HG03039 (cell line): ENCODE measurements at regions not wholly inside any gene's neighbourhood (a gene's known extent, or its start where the extent isn't known, plus 50 kb on each side); places are given as distances from the start of the nearest gene placed in this dataset.

Experiments
- ATAC-seq: cut with Tn5 transposase; IDR thresholded peaks from one replicate; pipeline ENCODE4 v1.9.1; 2021; ENCODE audit warnings: mild to moderate bottlenecking, moderate library complexity; ENCODE audit not compliant: unreplicated experiment

DNA sequence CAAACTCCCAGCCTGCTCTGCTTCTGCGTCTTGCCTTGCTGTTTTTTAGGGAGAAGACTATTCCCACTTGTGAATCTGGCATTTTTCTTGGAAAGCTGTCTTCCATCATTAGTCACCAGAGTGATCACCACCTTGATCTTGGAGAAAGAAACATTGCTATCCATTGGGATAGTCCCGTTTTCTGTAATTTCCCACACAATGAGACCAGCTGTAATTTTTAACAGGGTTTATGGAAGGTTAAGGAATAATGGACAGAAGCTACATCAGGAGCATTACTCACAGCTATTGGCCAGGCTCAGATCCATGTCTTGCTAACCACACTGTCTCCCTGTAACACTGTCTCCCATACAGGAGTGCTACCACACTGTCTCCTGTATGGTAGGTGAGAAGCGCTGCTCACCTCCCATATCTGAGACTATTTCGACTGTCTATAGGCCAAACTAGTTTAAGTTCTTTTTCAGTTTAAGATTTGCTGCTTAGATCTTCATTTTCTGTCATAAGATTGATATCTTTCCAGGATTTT is 523.0 kb downstream of the SPRY1 start:
- ATAC-seq, result no peak

DNA sequence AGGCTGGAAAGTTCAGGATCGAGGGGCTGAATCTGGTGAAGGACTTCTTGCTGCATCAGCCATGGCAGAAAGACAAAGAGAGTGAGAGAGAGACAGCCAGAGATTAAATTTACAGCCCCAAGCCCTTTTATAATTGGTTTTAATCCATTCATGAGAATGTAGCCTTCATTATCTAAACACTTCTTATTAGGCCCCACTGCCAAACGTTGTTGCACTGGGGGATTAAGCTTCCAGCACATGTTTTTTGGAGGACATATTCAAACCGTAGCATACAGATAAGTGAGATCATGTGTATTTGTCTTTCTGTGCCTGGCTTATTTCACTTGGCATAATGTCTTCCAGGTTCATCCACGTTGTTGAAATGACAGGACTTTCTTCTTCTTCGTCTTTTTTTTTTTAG is 524.7 kb downstream of the SPRY1 start:
- ATAC-seq, result no peak

DNA sequence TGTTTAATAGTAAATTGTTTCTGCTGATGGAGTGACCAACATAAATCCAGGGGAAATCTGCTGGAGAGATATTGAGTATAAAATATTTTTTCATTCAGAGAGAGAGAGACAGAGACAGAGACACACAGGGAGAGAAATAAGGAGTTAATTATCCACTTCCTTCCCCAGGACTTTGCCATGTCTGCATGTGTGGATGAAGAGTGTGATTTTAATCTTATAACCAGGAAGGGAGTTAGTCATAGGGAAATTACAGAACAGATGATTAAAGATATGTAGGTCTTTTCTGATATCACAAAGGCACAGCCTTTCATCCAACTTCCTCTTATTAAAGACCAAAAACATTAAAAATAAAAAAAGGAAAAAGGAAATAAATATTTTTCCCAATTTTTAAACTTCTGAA is 526.3 kb downstream of the SPRY1 start:
- no peak for ATAC-seq

DNA sequence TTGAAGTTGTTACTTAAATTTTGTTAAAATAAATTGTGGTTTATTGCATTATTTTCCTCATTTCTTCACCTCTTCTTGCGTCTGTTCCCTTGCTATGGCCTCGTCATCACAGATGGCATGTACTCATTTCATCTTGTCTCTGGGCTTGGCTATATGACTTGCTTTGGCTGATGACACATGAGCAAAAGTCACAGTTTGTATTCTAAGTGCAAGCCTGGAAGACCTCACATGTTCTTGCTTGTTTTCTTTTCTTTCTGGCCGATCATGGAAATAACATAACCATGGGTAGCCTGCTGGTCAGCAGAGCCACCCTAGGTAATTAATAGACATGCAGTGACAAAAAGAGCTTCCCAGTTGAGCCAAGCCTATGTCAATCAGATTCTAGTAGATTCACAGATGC is 527.9 kb downstream of the SPRY1 start:
- no peak for ATAC-seq

DNA sequence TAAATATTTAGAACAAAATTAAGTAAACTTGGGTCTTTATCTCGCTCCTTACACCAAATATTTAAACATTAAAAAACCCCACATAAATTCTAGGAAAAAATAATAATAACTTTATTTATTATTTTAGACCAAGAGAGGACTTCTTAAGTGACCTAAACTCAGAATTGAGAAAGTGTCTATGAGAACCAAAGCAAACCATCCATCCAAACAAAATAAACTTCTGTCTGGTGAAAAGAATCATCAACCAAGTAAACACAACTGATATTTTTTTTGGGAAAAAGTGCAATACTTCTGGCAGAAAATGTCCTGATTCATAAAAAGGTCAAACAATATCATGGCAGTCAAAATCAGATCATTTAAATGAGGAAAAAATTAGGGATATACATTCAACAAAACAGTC is 533.0 kb downstream of the SPRY1 start:
- no peak for ATAC-seq

DNA sequence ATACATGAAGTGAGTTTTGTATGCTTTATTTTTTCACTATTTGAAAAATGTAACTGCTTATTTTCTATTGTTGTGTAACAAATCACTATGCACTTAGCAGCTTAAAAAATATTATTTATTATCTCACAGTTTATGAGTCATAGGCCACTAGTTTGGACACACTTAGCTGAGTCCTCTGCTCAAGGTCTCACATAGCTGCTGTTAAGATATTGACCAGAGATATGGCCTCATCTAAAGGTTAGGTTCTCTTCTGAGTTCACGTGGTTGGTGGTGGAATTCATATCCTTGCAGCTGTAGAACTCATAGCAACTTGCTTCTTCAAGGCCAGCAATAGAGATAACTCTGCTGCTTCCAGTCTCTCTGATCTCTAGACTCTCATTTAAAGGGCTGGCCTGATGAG is 534.4 kb downstream of the SPRY1 start:
- ATAC-seq, result no peak

DNA sequence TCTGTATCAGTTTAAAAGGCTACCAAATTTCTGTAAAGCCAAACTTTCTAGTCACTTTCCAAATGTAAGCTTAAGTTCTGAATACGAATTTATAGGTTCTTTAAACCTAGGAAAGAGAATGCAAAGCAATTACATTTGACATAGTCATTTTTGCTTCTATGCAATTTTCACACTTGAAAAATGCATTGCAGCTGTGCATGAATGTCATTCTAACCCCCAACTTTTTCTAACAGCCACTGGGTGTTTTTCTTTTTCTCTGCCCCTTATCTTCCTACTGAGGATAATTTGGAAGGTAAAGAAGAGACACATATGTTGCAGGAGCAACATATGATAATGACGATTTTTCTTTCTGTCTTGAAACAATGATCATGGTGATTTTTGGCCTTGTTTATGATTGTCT is 537.5 kb downstream of the SPRY1 start:
- ATAC-seq, result no peak

DNA sequence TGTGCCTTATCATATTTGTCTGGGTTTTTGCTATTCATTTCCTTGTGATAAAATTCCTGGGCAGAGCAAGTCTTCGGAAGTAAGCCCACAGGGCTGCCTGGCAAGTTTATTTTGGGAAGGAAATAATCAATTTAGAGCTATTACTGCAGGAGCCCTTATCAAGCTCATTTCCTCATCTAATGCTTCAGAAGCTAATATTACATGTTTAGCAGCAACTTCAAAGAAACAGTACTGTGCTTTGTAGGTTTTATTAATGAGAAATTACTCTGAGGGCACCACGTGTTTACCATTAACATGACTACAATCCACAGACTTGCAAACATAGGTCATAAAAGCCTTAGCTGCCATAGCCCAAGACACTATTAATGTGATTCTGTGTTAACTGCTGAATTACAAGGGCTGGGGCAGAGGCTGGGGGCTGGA is 540.0 kb downstream of the SPRY1 start:
- no peak for ATAC-seq

DNA sequence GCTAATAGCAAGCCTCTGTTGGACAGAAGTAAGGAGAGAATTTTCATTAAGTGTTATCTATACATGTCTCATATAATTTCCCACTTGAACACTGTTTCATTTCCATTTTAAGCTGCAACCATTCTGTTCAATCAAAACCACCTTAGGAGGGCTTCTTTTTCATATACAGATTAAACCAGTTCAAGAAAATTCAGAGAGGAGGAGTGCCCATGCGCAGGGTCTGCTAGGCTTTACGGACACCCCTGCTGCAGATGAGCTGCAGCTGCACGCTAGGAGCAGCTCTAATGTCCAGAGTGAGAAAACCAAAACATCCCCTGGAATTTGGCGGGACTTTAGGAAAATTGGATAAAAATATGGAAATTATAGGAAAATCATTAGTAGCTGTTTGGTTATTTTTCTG is 541.0 kb downstream of the SPRY1 start:
- no peak for ATAC-seq

DNA sequence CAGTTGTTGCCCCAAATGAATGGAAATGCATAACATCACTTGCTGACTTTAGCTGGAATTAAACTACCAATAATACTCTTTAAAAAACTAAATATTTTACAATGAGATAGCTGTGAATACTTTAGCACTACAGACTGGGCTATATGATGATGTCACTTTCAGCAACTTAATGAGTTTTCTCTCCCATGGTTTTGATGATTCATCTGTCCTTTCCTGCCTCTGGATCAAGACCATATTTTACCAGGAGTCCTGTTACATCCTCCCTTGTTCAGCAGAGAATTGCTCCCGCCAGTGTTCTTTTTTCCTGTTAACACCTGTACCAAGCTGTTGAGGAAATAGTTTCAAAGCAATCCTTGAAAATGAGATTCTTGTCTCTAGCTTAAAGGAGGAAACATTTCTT is 543.0 kb downstream of the SPRY1 start:
- ATAC-seq, result no peak

DNA sequence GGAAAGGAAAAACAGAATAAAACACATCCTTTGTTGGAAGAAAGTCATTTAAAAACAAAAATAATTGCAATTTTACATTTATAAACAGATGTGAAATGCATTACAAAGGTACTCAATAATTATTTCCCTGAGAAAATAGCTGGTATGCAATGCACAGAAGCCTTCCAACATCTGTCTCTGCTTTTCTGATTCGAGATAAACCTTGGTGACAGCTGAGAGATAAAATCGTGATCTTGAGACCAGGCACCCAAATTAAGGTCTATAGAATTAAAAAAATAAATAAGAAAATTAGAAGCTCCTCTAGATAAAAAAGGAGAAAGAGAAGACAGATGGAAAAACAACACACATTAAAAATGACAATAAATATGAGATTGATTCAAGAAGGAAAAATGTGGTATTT is 544.0 kb downstream of the SPRY1 start:
- no peak for ATAC-seq

DNA sequence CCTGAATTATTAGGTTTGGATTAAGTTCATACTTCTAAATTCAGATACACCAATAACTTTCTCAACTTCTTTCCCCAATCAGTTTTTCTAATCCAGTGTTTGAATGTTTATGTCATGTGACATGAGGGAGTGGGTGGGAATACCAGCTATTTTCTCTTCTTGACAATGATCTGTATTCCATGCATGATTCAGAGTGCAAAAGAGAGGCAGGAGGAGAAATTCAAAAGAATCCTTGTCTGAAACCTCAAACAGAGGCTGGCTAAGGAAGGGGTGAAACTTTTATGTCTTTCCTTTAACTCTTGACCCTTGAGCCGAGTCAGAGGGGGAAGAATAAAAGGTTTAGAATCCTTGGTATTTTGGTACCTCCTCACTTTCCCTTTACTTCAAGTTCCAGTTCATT is 544.7 kb downstream of the SPRY1 start:
- no peak for ATAC-seq

DNA sequence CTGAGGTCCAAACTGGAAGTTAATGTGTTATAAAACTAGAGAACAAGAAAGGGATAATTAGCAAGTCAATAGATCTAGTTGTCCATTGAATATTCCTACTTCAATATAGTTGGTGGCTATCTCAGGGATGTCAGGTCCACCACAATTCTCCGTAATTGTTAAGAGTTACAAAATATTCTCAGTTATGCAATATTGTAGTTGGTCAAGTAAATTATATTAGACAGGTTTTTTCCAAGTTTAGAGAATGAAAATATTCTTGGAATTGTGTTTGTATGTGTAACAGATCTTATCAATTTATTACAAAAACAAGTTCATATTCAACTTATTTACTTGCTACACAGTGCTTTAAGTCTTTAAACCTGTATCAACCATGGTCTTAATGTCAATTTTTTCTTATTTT is 547.4 kb downstream of the SPRY1 start:
- ATAC-seq, result no peak

DNA sequence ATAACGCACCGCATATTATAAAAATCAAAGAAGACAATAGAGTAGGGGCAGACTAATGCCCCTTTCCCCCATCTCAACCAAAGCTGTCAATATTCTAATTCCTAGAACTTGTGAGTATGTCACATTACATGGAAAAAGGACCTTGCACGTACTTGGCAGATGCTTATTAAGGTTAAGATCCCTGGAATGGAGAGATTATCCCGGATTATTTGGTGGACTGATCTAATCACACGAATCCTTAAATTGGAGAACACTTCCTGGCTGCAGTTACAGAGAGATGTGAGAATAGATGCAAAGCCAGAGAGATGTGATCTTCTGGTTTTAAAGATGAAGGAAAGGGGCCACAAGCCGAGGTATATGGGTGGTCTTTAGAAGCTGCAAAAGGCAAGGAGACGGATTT is 548.7 kb downstream of the SPRY1 start:
- no peak for ATAC-seq

DNA sequence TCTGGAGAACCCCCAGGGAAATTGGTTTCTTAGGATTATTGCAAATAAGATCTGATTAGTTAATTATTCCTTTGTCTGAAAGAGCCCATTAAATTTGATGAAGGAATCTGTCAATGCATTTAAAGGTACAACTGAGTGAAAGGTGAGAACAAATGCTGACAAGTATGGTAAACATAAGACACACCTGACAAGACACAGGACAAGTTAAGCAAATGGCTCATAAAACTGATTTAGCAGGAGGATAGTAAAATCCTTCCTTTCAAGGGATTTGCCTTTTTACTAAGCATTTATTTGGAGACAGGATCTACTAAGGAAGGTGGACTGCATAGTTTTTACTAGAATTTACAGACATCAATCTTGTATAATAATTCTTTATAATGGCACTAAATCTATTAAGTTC is 553.9 kb downstream of the SPRY1 start:
- ATAC-seq, result no peak

DNA sequence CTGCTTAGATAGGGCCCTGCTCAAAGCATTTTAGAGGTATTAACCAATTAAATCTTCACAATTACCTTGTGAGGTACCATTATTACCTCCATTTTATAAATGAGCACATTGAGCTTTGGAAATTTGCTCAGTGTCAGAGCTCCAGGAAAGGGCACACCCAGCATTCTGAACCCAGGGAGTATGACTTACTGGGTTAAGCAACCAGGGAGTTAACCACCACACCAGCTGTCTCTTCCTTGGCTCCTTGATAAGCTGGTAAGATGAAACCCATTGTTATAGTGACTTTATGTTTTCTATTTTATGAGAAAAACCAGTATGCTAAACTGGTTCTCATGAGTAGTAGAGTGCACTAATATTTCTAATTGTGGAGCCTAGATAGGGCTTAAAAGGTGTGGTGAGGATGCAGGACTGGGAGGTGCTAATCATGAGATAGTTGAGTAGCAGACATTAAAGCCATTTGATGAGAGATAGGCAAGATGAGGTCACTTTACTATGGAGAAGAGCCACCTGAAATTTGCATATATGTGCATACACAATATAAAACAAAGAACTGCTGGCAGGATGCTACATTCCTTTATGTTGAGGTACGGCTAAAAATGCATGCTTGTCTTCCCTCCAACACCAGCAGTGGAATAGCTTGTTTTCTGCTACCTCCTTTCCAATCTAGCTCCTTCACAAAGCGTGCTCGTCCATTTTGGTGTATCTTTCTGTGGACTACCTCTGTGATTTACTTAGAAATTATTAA is 556.1 kb downstream of the SPRY1 start:
- no peak for ATAC-seq

DNA sequence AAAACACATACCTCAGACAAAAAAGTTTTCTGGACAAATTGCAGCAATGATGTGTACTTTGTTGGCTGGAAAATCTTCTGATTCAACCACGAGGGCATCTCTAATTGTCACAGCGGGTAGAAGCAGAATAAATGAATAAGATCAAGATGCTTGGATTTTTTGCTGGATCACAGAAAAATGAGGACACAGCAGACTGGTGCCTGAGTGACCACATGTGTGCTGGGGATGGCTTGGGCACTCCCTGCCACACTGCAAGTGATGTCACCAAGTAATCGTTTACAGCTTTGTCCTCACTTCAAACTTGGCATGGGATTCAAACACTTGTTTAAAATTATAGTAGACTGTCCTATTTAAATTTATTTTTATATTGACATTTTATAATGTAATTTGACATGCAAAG is 557.0 kb downstream of the SPRY1 start:
- ATAC-seq, result no peak

DNA sequence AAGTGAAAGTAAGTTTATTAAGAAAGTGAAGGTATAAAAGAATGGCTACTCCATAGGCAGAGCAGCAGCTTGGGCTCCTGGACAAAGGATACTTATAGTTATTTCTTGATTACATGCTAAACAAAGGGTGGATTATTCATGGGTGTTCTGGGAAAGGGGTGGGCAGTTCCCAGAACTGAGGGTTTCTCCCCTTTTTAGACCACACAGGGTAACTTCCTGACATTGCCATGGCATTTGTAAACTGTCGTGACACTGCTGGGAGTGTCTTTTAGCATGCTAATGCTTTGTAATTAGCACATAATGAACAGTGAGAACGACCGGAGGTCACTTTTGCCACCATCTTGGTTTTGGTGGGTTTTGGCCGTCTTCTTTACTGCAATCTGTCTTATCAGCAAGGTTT is 557.6 kb downstream of the SPRY1 start:
- no peak for ATAC-seq

DNA sequence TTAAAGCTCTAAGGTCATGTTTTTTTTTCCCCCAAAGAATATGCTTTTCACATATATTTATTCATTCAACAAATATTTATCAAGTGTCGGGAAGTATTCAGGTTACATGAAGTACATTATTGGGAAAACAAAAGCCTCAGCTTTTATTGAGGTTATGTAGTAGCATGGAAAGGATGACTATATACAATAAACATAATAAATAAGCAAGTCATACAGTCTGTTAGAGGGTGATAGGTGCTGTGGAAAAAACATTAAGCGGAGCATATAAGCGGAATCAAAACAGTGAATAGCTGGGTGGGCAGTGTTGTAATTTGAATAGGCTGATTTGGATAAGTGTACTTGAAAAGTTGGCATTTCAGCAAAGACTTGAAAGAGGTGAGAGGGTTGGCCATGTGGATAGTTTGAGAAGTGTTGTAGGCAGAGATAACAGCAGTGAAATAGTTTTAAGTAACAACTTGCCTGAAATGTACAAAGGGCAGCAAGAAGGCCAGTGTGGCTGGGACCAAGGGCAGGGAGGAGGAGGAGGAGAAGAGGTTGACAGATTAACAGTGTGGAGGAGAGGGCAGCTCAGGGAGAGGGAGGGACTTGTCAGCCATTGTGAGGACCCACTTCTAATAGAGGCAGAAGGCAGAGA is 558.7 kb downstream of the SPRY1 start:
- ATAC-seq, result no peak

DNA sequence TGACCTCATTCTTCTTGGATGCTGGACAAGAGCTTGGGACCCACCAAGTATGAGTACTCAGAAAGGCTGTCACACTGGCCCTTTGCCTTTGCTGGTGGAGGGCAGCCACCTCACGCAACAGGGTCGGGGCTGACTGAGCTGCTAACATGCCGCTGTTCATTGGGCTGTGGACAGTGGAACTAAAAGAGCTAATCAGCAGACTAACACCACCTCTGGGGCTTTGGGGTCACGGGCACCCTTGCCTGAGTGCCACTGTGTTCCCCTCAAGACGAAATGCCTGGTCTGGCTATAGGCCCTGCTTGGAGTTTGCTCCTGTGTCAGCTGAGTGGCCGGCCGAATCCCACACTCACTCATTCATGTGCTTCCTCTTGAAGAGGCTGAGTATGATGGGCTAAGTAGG is 559.6 kb downstream of the SPRY1 start:
- ATAC-seq, result no peak

DNA sequence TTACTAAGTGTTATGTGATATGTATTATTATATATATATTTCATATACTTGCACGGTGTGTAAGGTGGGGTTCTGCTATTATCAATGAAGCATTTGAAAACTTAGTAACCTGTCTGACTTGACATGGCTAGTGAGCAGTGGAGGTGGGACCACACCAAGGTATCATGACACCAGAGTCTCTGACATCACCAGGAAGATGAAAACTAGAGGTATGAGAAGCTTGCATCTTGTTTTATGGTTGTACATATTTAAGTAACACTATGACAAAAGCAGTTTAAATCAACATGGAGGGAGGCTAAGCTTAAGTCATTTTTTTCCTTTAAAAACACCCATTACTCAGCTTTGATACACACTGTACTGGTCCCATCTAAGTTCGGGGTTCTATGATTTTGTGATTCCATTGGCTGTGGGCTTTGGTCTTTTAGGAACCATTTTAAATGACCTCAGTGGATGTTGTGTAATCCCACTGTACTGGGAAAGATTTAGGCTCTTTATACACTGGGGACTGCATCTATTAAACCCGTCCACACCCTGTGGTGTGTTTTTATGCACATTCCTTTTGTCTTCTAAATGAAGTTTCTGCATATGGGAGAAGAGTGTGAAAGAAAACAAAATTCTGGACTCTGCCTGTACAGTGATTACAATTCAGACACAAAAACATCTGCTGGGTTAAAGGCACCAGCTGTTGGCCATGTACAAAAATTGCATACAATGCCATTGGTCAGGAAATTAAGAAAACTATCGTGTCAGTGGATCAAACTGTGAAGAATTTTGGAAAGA is 570.6 kb downstream of the SPRY1 start:
- no peak for ATAC-seq

DNA sequence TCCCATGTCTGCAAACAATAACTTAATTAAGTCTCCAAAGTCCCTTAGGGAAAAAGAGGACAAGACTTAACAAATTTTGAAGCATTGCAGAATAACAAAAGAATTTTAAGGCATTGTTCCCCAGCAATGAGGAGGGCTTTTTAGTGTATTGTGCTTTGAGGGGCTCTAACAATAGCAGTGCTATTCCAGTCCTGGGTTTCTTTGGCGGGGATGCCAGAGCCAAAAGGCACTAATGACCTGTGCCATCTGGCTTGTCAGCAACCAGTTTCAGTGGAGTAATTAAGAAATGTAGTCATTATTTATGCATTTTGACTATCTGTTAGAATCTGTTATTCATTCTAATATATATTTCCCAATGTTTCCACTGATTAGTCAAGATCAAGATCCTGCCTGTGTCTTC is 575.4 kb downstream of the SPRY1 start:
- ATAC-seq, result no peak
